Tibial artery (tissue), 4 donors: ENCODE measurements at regions not wholly inside any gene's neighbourhood (a gene's known extent, or its start where the extent isn't known, plus 50 kb on each side); places are given as distances from the start of the nearest gene placed in this dataset.
"Not testable (repeated sequence)": the region's sequence is repeated elsewhere in the genome, so short reads cannot be mapped to it uniquely, and the experiment has no call there.

Source experiments
- DNase-seq, 2 donors: peaks; one replicate each; pipeline ENCODE4 v3.0.0-alpha.2; 2019
- H3K27ac ChIP-seq, 2 donors: fragments of 200-600 bp; sonication (generic) in 1 of 2; 1 replicate in 1 of 2; 2 replicates in 1 of 2; pipeline ENCODE4 v1.5.1; 2018 to 2019; ENCODE audit warnings: mild to moderate bottlenecking in 1 of 2
- H3K27me3 ChIP-seq, 2 donors: fragments of 200-600 bp; sonication (generic) in 1 of 2; one replicate each; pipeline versions ENCODE4 v1.5.1 to v1.6.0; 2016 to 2019
- H3K36me3 ChIP-seq, 3 donors: fragments of 200-600 bp; sonication (generic) in 2 of 3; one replicate each; pipeline ENCODE4 v1.5.1; 2016 to 2019; ENCODE audit warnings: mild to moderate bottlenecking in 2 of 3
- H3K4me1 ChIP-seq, 4 donors: fragments of 200-600 bp; sonication (generic) in 2 of 4; 1 replicate in 3 of 4; 2 replicates in 1 of 4; pipeline ENCODE4 v1.5.1; 2016 to 2019
- H3K4me3 ChIP-seq, 2 donors: fragments of 200-600 bp; sonication (generic) in 1 of 2; 1 replicate in 1 of 2; 2 replicates in 1 of 2; pipeline ENCODE4 v1.5.1; 2018 to 2019; ENCODE audit warnings: mild to moderate bottlenecking in 2 of 2
- H3K9me3 ChIP-seq, 3 donors: fragments of 200-600 bp; sonication (generic) in 1 of 3; one replicate each; pipeline ENCODE4 v1.5.1; 2016 to 2019
- intact Hi-C: fragments of 100-400 bp; cut with DNase I; formaldehyde crosslinking; loops from one replicate; pipeline ENCODE4 v1.15.0; 2023; ENCODE audit warnings: low total_unique reads
- TF ChIP-seq, protein P1 (sequence below), 2 experiments: fragments of 200-600 bp in 1 of 2; fragments of 450-650 bp in 1 of 2; IDR thresholded peaks; one replicate each; pipeline ENCODE4 v1.5.1; 2017 to 2019; ENCODE audit warnings: antibody characterized with exemption in 2 of 2, mild to moderate bottlenecking in 1 of 2, moderate library complexity in 1 of 2

DNA sequence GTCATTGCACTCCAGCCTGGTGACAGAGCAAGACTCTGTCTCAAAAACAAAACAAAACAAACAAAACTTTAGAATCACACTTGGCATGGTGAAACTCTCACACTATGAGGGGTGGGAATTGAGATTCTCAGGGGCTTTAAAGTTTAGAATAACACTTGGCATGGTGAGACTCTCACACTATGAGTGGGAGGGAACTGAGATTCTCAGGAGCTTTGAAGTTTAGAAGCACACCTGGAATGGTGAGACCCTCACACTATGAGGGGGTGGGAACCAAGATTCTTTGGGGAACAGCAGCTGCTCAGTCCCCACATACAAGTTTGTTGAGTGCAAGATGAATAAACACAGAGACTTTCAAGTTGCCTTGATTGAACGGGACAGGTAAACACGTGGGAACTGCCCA is 149.4 kb downstream of the HSD17B3 start:
- TF ChIP-seq, protein P1, sequence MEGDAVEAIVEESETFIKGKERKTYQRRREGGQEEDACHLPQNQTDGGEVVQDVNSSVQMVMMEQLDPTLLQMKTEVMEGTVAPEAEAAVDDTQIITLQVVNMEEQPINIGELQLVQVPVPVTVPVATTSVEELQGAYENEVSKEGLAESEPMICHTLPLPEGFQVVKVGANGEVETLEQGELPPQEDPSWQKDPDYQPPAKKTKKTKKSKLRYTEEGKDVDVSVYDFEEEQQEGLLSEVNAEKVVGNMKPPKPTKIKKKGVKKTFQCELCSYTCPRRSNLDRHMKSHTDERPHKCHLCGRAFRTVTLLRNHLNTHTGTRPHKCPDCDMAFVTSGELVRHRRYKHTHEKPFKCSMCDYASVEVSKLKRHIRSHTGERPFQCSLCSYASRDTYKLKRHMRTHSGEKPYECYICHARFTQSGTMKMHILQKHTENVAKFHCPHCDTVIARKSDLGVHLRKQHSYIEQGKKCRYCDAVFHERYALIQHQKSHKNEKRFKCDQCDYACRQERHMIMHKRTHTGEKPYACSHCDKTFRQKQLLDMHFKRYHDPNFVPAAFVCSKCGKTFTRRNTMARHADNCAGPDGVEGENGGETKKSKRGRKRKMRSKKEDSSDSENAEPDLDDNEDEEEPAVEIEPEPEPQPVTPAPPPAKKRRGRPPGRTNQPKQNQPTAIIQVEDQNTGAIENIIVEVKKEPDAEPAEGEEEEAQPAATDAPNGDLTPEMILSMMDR (IDR thresholded peaks at IDR 0.05) = no peak
- H3K9me3 ChIP-seq = no peaks in the 10 kb centered on the region
- H3K27ac ChIP-seq = no peak overlapping the region
- DNase-seq = no peak
- peaks cover 0 to 37% (median 11%) of the 10 kb centered on the region in 4 donors for H3K4me1 ChIP-seq
- intact Hi-C loops = no loop called here
- H3K4me3 ChIP-seq = no peak overlapping the region
- no peaks in the 10 kb centered on the region for H3K27me3 ChIP-seq
- no peaks in the 10 kb centered on the region for H3K36me3 ChIP-seq

DNA sequence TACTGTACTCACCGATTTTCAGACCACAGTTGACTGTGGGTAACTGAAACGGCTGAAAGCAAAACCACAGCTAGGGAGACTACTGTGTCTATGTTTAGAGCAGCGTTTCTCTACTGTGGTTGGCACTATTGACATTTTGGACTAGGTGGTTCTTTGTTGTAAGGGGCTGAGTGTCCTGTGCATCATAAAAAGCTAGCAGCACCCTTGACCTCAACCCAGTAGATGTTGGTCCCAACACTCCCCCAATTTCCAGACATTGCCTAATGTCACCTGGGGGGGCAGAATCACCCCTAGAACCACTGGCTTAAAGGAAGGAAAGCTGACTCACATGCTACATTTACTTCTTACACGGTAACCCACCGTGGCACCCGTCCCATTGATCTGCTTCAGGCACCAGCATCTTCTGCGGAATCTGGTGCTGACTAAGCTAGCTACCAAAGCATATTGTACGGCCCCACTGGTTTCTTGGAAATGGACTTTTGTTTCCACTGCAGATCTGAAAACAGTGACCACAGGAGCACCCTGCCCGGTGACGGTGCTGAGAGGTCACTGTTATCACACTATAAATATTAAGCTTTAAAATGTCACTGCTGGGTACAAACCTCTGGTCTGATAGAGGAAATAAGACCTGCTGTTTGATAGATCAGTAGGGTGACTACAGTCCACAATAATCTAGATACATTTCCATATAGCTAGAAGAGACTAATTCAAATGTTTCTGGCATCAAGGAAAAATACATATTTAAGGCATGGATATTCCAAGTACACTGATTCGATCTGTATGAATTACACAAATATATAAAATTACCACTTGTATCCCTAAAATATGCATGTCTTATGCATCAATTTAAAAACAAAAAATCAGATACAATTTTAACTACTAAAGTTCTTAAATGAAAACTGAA is 151.4 kb downstream of the HSD17B3 start:
- H3K4me3 ChIP-seq = no peak overlapping the region

DNA sequence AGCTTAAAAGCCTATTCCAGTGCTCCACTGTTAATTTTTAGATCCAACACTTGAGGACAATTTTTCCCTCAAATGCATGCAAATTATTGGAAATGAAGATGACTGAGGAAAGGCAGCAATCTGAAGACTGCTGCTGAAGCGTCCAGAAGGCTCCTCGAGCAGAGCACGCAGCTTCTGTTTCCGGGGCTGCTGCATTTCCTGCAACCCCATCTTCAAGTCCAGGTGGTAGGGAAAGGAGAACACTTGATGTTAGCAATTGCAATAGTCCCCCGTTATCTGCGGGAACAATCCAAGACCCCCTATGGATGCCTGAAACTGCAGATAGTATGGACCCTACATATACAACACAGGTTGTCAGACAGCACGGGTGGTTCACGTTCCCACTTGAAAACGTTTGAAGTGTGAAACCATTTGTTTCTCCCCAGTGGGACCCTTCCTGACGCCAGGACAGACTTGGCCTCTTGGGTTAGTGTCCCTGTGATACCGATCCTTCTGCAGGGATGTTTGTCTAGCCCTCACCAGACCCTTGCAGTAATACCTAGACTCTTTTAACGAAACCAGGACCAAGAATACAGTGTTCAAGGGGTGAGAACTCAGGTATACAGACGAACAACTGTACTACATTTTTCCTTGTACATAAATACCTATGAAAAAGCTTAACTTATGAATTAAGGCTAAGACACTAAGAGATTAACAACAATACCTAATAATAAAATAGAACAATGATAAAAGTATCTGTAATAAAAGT is 152.3 kb downstream of the HSD17B3 start:
- H3K27ac ChIP-seq = no peak overlapping the region
- no peak for DNase-seq
- TF ChIP-seq, protein P1 (IDR thresholded peaks at IDR 0.05) = no peak
- intact Hi-C loops = no loop called here
- H3K36me3 ChIP-seq = no peaks in the 10 kb centered on the region
- H3K9me3 ChIP-seq = no peaks in the 10 kb centered on the region
- H3K27me3 ChIP-seq = no peaks in the 10 kb centered on the region
- H3K4me3 ChIP-seq = no peak overlapping the region
- peaks cover 0 to 15% (median 6%) of the 10 kb centered on the region in 4 donors for H3K4me1 ChIP-seq

More for the DNA sequence above, 151.4 kb downstream of the HSD17B3 start:
- DNase-seq = no peak
- intact Hi-C loops = no loop called here
- Histone ChIP-seq H3K27ac (no peak overlapping the region), H3K4me1 (peaks cover 0 to 19% (median 6%) of the 10 kb centered on the region in 4 donors), H3K9me3 (no peaks in the 10 kb centered on the region), H3K36me3 (no peaks in the 10 kb centered on the region), H3K27me3 (no peaks in the 10 kb centered on the region)
- TF ChIP-seq, protein P1 (IDR thresholded peaks at IDR 0.05) = no peak

DNA sequence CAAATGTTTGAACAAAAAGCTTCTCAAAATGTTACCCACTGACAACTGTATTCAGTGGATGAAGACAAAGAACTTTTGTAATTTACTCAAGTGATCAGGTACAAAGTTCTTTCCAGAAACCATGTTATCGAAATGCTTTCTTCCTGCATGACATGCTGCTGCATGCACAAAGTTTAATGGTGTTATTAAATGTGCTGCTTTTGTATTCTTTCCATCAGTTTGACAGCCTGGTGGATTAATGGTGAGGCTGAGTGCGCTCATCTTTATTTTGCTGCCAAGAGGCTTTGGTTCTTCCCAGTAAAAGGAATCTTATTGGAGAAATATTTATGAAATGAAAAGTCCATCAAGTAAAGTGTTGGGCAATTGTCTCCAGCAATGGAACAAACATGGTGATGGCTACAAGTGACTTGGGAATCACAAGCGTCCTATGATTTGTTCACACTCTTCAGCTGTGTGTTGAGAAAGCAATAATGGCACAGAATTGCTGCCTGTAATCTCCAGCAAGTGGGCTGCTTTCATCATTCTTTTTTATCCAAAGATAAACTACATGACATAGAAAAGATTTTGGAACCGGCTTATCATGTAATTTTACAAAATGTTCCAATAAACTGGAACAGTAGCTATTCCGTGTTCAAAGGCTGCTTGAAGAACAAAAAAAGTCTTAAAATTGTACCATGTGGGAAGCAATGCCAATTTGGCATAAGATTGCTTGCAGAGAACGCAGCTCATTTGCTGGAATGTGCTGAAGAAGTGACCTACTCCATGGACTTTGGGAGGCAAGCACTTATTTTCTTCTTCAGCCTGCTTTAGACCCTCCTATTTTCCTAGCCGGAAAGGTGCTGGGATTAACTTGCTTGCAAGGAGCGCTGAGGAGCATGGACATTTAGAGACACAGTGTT is 153.1 kb downstream of the HSD17B3 start:
- Histone ChIP-seq H3K4me1 (peaks cover 0 to 15% (median 6%) of the 10 kb centered on the region in 4 donors), H3K27me3 (no peaks in the 10 kb centered on the region), H3K36me3 (no peaks in the 10 kb centered on the region), H3K4me3 (no peak overlapping the region), H3K27ac (no peak overlapping the region), H3K9me3 (no peaks in the 10 kb centered on the region)
- no peak for DNase-seq
- intact Hi-C loops = no loop called here
- TF ChIP-seq, protein P1 (IDR thresholded peaks at IDR 0.05) = no peak

DNA sequence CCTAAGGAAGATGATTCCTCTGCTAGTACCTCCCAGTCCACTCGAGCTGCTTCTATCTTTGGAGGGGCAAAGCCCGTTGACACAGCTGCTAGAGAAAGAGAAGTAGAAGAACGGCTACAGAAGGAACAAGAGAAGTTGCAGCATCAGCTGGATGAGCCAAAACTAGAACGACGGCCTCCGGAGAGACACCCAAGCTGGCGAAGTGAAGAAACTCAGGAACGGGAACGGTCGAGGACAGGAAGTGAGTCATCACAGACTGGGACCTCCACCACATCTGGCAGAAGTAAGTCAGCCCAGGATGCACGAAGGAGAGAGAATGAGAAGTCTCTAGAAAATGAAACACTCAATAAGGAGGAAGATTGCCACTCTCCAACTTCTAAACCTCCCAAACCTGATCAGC is 154.9 kb downstream of the HSD17B3 start:
- H3K9me3 ChIP-seq, H3K27me3 ChIP-seq, H3K4me3 ChIP-seq, intact Hi-C loops, H3K36me3 ChIP-seq, H3K27ac ChIP-seq: not testable (repeated sequence)
- peak in 1 of 2 donors; percentile 60 for DNase-seq
- H3K4me1 ChIP-seq = peaks cover 0 to 15% (median 6%) of the 10 kb centered on the region in 4 donors
